HepG2 (cell line): ENCODE measurements at regions not wholly inside any gene's neighbourhood (a gene's known extent, or its start where the extent isn't known, plus 50 kb on each side); places are given as distances from the start of the nearest gene placed in this dataset.

Experiments
- ATAC-seq: fragments of 200-7000 bp; cut with Tn5 transposase; 3 replicates; pipeline ENCODE4 v1.9.1; 2020; ENCODE audit warnings: mild to moderate bottlenecking, moderate library complexity
- BruUV-seq: library from RNA; stranded (reverse); fragments of 400-500 nt; replicated peaks from 2 replicates; lab custom pipeline; 2021; lab: Mats Ljungman, UMichigan
- CTCF ChIA-PET: fragments of 300-600 bp; formaldehyde crosslinking; extraction: SDS; loops from one replicate; lab custom pipeline; 2021; ENCODE audit warnings: low total read pairs, inconsistent platforms, low intra/inter-chr PET ratio; lab: Yijun Ruan, JAX
- POLR2A ChIA-PET: fragments of 350-600 bp; sonication (Branson Sonifier 250); formaldehyde crosslinking; loops from one replicate; lab custom pipeline; 2020; ENCODE audit warnings: antibody characterized with exemption, inconsistent platforms; lab: Yijun Ruan, JAX
- DNase-seq: peaks from one replicate; pipeline ENCODE4 v3.0.0-alpha.2; 2015; ENCODE audit warnings: low spot score
- FAIRE-seq: peaks from 3 replicates; lab custom pipeline; 2011; peaks lifted over from hg19 to GRCh38; lab: Jason Lieb, UNC
- H2AFZ ChIP-seq: one replicate; pipeline ENCODE4 v1.6.1; 2011; ENCODE audit warnings: low read length, inconsistent platforms
- H3K27ac ChIP-seq: fragments of 300-600 bp; 3 replicates; pipeline ENCODE4 v1.8.0; 2011; ENCODE audit warnings: mixed run types, mild to moderate bottlenecking, mixed read lengths, low read length, inconsistent platforms; ENCODE audit not compliant: insufficient read depth; ENCODE audit errors: extremely low read length
- H3K27me3 ChIP-seq, 2 experiments: fragments of 200-600 bp in 1 of 2; 2 replicates in 1 of 2; 3 replicates in 1 of 2; pipeline versions ENCODE4 v1.6.0 to v1.8.0; 2011; ENCODE audit warnings: low read length in 2 of 2, mild to moderate bottlenecking in 2 of 2, moderate library complexity in 2 of 2, inconsistent platforms in 1 of 2; ENCODE audit not compliant: insufficient read depth in 2 of 2, control insufficient read depth in 1 of 2
- H3K36me3 ChIP-seq, 2 experiments: fragments of 200-600 bp in 1 of 2; replicated peaks in 1 of 2; 2 replicates in 1 of 2; 3 replicates in 1 of 2; pipeline versions ENCODE4 v1.5.1 to v1.8.0; 2011; ENCODE audit warnings: low read length in 2 of 2, inconsistent platforms in 1 of 2; ENCODE audit not compliant: insufficient read depth in 2 of 2, control insufficient read depth in 1 of 2
- H3K4me1 ChIP-seq: 2 replicates; pipeline ENCODE4 v1.5.1; 2012; ENCODE audit warnings: low read length, inconsistent platforms; ENCODE audit not compliant: insufficient read depth
- H3K4me2 ChIP-seq: 2 replicates; pipeline ENCODE4 v1.6.0; 2011; ENCODE audit warnings: low read depth, low read length, inconsistent platforms
- H3K4me3 ChIP-seq, 3 experiments: fragments of 200-600 bp in 1 of 3; sonication (generic), shearing (Covaris generic) in 1 of 3; replicated peaks in 1 of 3; 2 replicates each; pipeline ENCODE4 v1.5.1; 2011 to 2016; ENCODE audit warnings: low read length in 3 of 3, inconsistent platforms in 2 of 3, low read depth in 2 of 3, mild to moderate bottlenecking in 2 of 3, control low read depth in 1 of 3, mixed read lengths in 1 of 3; ENCODE audit not compliant: insufficient read depth in 1 of 3
- H3K79me2 ChIP-seq: one replicate; pipeline ENCODE4 v1.6.1; 2011; ENCODE audit warnings: low read length, inconsistent platforms; ENCODE audit not compliant: insufficient read depth
- H3K9ac ChIP-seq: 2 replicates; pipeline ENCODE4 v1.6.0; 2011; ENCODE audit warnings: mild to moderate bottlenecking, low read depth, low read length, inconsistent platforms; ENCODE audit not compliant: insufficient read depth
- H3K9me3 ChIP-seq: 2 replicates; pipeline ENCODE4 v1.5.1; 2012; ENCODE audit warnings: mild to moderate bottlenecking, low read length
- H4K20me1 ChIP-seq: 2 replicates; pipeline ENCODE4 v1.6.0; 2011; ENCODE audit warnings: inconsistent platforms, mild to moderate bottlenecking, low read length, moderate library complexity; ENCODE audit not compliant: insufficient read depth
- CHCHD3 ChIP-seq: sonication (generic); formaldehyde crosslinking; IDR thresholded peaks from 2 replicates; pipeline ENCODE4 v1.8.0; 2022; ENCODE audit warnings: mild to moderate bottlenecking, missing genetic modification reagents, moderate library complexity
- DPF2 ChIP-seq: sonication (generic); formaldehyde crosslinking; IDR thresholded peaks from 2 replicates; pipeline ENCODE4 v1.4.0; 2020; ENCODE audit warnings: mild to moderate bottlenecking, low read depth, missing genetic modification reagents, borderline replicate concordance
- SCMH1 ChIP-seq: sonication (generic); formaldehyde crosslinking; IDR thresholded peaks from 2 replicates; pipeline ENCODE4 v1.9.0; 2021; ENCODE audit warnings: missing genetic modification reagents, mild to moderate bottlenecking, borderline replicate concordance
- STAG1 ChIP-seq: sonication (generic); formaldehyde crosslinking; IDR thresholded peaks from 2 replicates; pipeline ENCODE4 v1.4.0; 2020; ENCODE audit warnings: missing genetic modification reagents
- TMF1 ChIP-seq: sonication (generic); formaldehyde crosslinking; IDR thresholded peaks from 2 replicates; pipeline ENCODE4 v1.8.1; 2022; ENCODE audit warnings: low read depth, missing genetic modification reagents
- WGBS: methylation state at CpG from one replicate; pipeline ENCODE4 v1.1.6; 2017; ENCODE audit warnings: low lambda C conversion rate; 5-methylcytosine and 5-hydroxymethylcytosine counted together
- in situ Hi-C: cut with HindIII; loops from 2 replicates; pipeline ENCODE4 v1.10.0; 2017; ENCODE audit warnings: low pct_unique_long_range_greater_than_20kb; ENCODE audit not compliant: extremely low pct_ligation_motif_present
- intact Hi-C: fragments of 100-400 bp; cut with micrococcal nuclease; formaldehyde crosslinking; loops from one replicate; pipeline ENCODE4 v1.10.0; 2022; ENCODE audit not compliant: unreplicated experiment
- TF ChIP-seq, protein P1 (sequence below): sonication (generic); formaldehyde crosslinking; IDR thresholded peaks from 2 replicates; pipeline ENCODE4 v1.5.0; 2020; ENCODE audit warnings: mild to moderate bottlenecking, missing genetic modification reagents, moderate library complexity
- TF ChIP-seq, protein P2 (sequence below): sonication (generic); formaldehyde crosslinking; IDR thresholded peaks from 2 replicates; pipeline ENCODE4 v1.4.0; 2020; ENCODE audit warnings: mild to moderate bottlenecking, missing genetic modification reagents
- TF ChIP-seq, protein P3 (sequence below): sonication (generic); formaldehyde crosslinking; IDR thresholded peaks from 2 replicates; pipeline ENCODE4 v1.8.0; 2022; ENCODE audit warnings: missing genetic modification reagents, mild to moderate bottlenecking, moderate library complexity, borderline replicate concordance

DNA sequence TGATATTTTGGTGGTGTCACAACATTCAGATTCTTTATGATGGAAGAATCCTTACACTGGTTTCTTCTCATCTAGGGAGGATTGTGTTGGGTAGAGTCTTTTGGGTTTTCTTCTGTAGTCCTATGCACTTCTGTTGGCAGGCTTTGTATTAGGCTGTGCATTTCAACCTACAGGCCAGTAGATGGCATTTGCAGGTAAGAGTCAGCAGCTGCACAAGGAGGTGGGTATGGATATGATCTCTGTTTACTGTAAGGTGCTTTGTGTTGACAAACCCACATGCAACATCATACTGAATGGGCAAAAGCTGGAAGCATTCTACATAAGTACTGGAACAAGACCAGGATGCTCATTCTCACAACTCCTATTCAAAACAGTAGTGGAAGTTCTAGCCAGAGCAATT is 656.8 kb downstream of the METTL4 start:
- POLR2A ChIA-PET = no interaction called here
- ATAC-seq (peak; percentile 40; the same call in 2 of the 3 replicates), FAIRE-seq (no peak)
- no peaks in the 10 kb centered on the region for H3K79me2 ChIP-seq
- no peak overlapping the region for H3K9ac ChIP-seq
- H3K27me3 ChIP-seq = no peaks in the 10 kb centered on the region
- TF ChIP-seq STAG1 (CRISPR knock-in tag) (peak; percentile 32; the same call in 1 of the 2 replicates), TMF1 (CRISPR knock-in tag) (no peak)
- TF ChIP-seq, protein P1, sequence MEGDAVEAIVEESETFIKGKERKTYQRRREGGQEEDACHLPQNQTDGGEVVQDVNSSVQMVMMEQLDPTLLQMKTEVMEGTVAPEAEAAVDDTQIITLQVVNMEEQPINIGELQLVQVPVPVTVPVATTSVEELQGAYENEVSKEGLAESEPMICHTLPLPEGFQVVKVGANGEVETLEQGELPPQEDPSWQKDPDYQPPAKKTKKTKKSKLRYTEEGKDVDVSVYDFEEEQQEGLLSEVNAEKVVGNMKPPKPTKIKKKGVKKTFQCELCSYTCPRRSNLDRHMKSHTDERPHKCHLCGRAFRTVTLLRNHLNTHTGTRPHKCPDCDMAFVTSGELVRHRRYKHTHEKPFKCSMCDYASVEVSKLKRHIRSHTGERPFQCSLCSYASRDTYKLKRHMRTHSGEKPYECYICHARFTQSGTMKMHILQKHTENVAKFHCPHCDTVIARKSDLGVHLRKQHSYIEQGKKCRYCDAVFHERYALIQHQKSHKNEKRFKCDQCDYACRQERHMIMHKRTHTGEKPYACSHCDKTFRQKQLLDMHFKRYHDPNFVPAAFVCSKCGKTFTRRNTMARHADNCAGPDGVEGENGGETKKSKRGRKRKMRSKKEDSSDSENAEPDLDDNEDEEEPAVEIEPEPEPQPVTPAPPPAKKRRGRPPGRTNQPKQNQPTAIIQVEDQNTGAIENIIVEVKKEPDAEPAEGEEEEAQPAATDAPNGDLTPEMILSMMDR = peak; percentile 28; the same call in 1 of the 2 replicates
- TF ChIP-seq, all 625 proteins: peak for 2
- CTCF ChIA-PET = no interaction called here
- Histone ChIP-seq H3K4me2 (no peak overlapping the region), H3K9me3 (peaks cover 35% of the 10 kb centered on the region), H3K4me1 (no peaks in the 10 kb centered on the region), H3K4me3 (no peak overlapping the region), H3K36me3 (no peaks in the 10 kb centered on the region), H2AFZ (no peak overlapping the region), H3K27ac (no peak overlapping the region), H4K20me1 (no peaks in the 10 kb centered on the region)
- no TSS peak for BruUV-seq
- in situ Hi-C loops (no loop called here), intact Hi-C loops (no loop called here)
- DNase-seq = peak; percentile 1

DNA sequence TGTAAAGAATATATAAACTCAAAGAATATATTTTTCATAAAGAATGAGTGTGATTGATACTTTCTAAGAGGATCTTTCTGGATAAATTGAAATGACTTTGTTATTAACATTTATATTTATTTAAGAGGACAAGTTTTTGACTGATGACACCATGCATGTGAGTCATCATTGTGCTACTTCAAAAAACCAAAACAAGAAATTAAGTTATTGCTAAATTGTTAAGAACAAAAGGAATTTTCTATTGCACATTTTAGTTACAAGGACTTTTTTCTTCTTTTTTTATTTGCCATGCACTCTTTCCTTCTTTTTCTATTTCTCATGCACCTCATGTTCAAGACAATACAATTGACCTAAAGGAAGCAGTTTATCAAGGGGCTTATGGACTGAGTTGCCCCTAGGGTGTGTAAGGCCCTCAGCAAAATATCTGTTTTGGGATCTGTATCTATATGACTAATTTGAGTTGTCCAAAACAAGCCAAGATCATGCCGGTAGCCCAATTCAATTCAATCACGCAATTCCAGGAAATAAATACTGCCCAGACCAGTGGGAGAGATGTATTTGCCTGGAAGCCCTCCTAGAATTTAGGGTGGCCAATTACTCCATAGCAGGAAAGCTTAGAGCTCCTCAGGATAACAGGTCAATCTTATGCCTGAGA is 654.3 kb downstream of the METTL4 start:
- no peaks in the 10 kb centered on the region for H3K27me3 ChIP-seq
- intact Hi-C loops = no loop called here
- no peak for TF ChIP-seq CHCHD3
- TF ChIP-seq, protein P2, sequence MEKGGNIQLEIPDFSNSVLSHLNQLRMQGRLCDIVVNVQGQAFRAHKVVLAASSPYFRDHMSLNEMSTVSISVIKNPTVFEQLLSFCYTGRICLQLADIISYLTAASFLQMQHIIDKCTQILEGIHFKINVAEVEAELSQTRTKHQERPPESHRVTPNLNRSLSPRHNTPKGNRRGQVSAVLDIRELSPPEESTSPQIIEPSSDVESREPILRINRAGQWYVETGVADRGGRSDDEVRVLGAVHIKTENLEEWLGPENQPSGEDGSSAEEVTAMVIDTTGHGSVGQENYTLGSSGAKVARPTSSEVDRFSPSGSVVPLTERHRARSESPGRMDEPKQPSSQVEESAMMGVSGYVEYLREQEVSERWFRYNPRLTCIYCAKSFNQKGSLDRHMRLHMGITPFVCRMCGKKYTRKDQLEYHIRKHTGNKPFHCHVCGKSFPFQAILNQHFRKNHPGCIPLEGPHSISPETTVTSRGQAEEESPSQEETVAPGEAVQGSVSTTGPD = no peak
- TF ChIP-seq DPF2 (CRISPR knock-in tag) = no peak
- TF ChIP-seq SCMH1 = no peak
- TF ChIP-seq, protein P3, sequence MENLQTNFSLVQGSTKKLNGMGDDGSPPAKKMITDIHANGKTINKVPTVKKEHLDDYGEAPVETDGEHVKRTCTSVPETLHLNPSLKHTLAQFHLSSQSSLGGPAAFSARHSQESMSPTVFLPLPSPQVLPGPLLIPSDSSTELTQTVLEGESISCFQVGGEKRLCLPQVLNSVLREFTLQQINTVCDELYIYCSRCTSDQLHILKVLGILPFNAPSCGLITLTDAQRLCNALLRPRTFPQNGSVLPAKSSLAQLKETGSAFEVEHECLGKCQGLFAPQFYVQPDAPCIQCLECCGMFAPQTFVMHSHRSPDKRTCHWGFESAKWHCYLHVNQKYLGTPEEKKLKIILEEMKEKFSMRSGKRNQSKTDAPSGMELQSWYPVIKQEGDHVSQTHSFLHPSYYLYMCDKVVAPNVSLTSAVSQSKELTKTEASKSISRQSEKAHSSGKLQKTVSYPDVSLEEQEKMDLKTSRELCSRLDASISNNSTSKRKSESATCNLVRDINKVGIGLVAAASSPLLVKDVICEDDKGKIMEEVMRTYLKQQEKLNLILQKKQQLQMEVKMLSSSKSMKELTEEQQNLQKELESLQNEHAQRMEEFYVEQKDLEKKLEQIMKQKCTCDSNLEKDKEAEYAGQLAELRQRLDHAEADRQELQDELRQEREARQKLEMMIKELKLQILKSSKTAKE = no peak
- in situ Hi-C loops = no loop called here
- H3K4me3 ChIP-seq = no peak overlapping the region
- H3K4me1 ChIP-seq = no peaks in the 10 kb centered on the region
- H3K36me3 ChIP-seq = no peaks in the 10 kb centered on the region
- no peak for DNase-seq
- ChIA-PET POLR2A (no interaction called here), CTCF (no interaction called here)
- H3K79me2 ChIP-seq = no peaks in the 10 kb centered on the region
- ATAC-seq = no peak
- H4K20me1 ChIP-seq = no peaks in the 10 kb centered on the region
- BruUV-seq = no TSS peak
- H3K9me3 ChIP-seq = peaks cover 25% of the 10 kb centered on the region
- 34% methylated on average over 2 of the region's 2 CpGs for WGBS
- H3K27ac ChIP-seq = no peak overlapping the region
- no peak overlapping the region for H2AFZ ChIP-seq
- H3K4me2 ChIP-seq = no peak overlapping the region
- H3K9ac ChIP-seq = no peak overlapping the region
- no peak for FAIRE-seq
